ENCODE measurements at regions not wholly inside any gene's neighbourhood (a gene's known extent, or its start where the extent isn't known, plus 50 kb on each side); places are given as distances from the start of the nearest gene placed in this dataset.
"Not testable (repeated sequence)": the region's sequence is repeated elsewhere in the genome, so short reads cannot be mapped to it uniquely, and the experiment has no call there.

GRCh38 chr20:19027971-19028370 is 184.5 kb upstream of the SLC24A3 start:
- DNase-seq: no peak

GRCh38 chr20:19041787-19042186 is 170.7 kb upstream of the SLC24A3 start:
- no peak for DNase-seq

GRCh38 chr20:19045371-19045770 is 167.1 kb upstream of the SLC24A3 start:
- DNase-seq: no peak

GRCh38 chr20:19047040-19047950 is 165.1 kb upstream of the SLC24A3 start:
- DNase-seq: peak; percentile 64

- no peak for DNase-seq
Measured at GRCh38 chr20:19047951-19048296, 164.5 kb upstream of the SLC24A3 start.

GRCh38 chr20:19048995-19049501 is 163.4 kb upstream of the SLC24A3 start:
- DNase-seq: no peak

GRCh38 chr20:19049514-19049913 is 162.9 kb upstream of the SLC24A3 start:
- DNase-seq: no peak

- DNase-seq: no peak
Measured at GRCh38 chr20:19056909-19057308, 155.5 kb upstream of the SLC24A3 start.

GRCh38 chr20:19064788-19065187 is 147.7 kb upstream of the SLC24A3 start:
- DNase-seq: not testable (repeated sequence)

- DNase-seq: no peak
Measured at GRCh38 chr20:19067986-19068385, 144.5 kb upstream of the SLC24A3 start.

- DNase-seq: no peak
Measured at GRCh38 chr20:19070026-19070425, 142.4 kb upstream of the SLC24A3 start.

- peak; percentile 66 for DNase-seq
Measured at GRCh38 chr20:19070681-19071445, 141.6 kb upstream of the SLC24A3 start.

- DNase-seq: no peak
Measured at GRCh38 chr20:19071446-19071725, 141.1 kb upstream of the SLC24A3 start.

GRCh38 chr20:19071902-19072498 is 140.4 kb upstream of the SLC24A3 start:
- DNase-seq: no peak

GRCh38 chr20:19072988-19073387 is 139.5 kb upstream of the SLC24A3 start:
- no peak for DNase-seq

GRCh38 chr20:19073584-19074218 is 138.7 kb upstream of the SLC24A3 start:
- no peak for DNase-seq

- DNase-seq: no peak
Measured at GRCh38 chr20:19074356-19074755, 138.1 kb upstream of the SLC24A3 start.

GRCh38 chr20:19074828-19075516 is 137.5 kb upstream of the SLC24A3 start:
- DNase-seq: no peak

GRCh38 chr20:19077370-19078220 is 134.8 kb upstream of the SLC24A3 start:
- DNase-seq: no peak

GRCh38 chr20:19078448-19079373 is 133.7 kb upstream of the SLC24A3 start:
- no peak for DNase-seq

Data from DMS79 treated with DMSO at 0.1 percent for 48 hours (cell line).